HG02981 (cell line): ENCODE measurements at regions not wholly inside any gene's neighbourhood (a gene's known extent, or its start where the extent isn't known, plus 50 kb on each side); places are given as distances from the start of the nearest gene placed in this dataset.

Source experiments
- ATAC-seq: cut with Tn5 transposase; IDR thresholded peaks from one replicate; pipeline ENCODE4 v1.9.1; 2021; ENCODE audit warnings: mild to moderate bottlenecking, moderate library complexity; ENCODE audit not compliant: unreplicated experiment

GRCh38 chr5:31137676-31138075 is 55.8 kb upstream of the CDH6 start:
- ATAC-seq = no peak

DNA sequence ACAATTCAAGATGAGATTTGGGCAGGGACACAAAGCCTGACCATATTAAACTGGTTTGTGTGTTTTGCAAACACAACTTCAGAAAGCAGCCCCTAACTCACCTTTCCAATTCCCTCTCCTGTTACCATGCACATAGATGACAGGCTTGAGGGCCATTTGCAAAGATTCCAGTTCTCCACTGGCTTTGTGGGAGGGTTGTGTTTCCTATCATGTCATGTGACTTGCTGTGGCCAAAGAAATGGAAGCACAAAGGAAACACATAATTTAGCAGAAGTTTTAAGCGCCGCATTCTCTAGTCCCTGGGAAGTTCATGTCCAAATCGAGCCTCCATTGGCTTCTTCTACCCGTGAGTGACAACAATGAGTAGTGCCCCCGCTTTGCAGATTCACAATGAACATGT is 57.9 kb upstream of the CDH6 start:
- no peak for ATAC-seq

DNA sequence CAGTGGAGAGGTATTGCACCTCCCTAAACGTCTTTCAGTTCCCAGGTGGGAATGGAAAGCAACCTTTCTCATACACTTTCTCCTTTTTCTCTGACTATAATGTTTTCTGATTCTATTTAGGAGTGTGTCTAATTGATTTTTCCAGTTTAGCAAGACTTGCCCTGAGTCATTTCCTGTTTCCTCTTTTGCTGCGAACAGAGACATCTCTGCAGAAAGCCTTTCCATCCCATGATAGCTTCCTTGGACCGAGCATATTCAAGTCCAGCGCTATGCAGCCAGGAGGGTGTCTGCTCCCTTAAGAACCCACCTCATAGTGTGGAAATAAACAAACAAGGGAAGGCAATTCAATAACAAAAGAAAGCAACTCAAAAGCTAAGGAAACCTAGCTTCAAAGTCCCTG is 60.0 kb upstream of the CDH6 start:
- no peak for ATAC-seq

DNA sequence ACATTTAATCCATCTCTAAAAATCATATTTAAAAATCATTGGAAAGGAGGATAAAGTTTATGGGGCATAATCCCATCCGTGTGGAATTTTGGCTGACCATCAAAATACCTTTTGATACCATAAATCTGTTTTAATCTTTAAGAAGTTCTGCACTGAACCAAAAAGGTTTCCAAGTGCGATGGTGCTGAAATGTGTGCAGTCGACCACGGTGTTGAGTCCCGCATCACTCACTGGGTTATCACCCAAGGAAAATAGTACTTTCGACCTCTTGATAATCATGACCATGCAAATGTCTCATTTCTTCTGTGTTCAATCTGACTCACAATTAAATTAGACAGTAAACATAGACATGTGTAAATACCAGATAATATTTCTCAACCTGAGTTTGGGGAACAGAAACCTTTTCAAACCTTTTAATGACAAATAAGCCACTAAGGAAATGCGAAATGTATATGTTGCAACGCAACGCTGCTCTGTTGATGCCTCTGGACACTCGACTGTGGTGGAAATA is 62.0 kb upstream of the CDH6 start:
- ATAC-seq = no peak

GRCh38 chr5:31130676-31131075 is 62.8 kb upstream of the CDH6 start:
- ATAC-seq = no peak

- ATAC-seq = no peak
Measured at GRCh38 chr5:31124651-31125305, 68.7 kb upstream of the CDH6 start.

DNA sequence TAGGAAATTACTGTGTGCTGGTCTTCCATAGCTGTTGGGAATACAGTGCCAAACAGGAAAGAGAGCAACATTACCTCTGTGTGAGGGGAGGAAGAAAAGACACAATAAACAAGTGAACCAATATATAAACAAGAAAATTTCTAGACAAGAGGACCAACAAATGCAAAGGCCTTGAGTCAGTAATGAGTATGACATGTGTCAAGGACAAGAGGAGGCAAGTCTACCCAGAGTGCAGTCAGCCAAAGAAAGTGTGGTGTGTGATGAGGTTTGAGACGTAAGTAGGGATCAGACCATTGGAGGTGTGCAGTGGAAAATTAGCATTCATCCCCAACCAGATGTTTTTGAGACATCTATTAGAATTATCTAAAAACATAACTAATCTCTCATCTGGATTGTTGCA is 69.5 kb upstream of the CDH6 start:
- no peak for ATAC-seq

DNA sequence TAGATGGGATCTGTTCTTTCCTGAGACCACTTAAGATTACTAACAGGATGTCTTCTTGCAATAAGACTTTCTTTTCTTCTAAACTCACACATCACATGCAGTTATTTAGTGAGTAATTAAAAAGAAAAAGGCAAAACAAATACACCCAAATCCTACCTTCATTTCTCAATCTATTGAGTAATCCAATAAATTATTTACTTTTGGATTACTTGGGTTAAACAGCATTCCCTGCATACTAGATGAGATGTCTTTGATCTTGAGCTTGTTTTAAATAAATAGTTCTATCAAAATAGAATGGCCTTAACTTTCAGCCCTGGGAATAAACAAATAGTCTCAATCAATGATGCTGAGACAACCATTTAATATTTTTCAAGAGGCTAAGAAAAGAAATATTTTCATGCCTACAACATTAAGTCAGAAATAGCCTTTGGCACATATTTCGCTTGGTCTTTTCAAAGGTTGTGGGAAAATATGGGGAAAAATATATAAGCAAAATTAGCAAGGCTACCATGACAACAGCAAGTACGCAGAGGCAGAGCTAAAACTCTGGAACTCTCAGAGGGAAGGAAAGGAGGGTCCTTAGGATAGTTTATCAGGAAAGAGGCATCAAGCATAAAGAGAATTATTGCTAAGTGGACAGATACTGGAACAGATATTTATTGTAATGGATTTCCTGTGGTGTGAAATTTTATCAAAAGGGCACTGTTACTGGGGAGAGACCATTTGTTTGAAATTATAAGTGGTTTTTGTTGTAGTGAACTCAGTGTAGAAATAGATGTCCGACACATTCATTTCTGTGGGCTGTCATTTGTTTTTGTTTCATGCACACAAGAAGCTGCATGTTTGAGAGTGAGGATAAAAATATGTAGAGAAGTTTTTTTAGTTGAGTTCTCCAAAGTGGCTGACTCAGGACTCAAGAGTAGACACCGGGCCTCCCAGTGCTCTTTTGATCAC is 70.2 kb upstream of the CDH6 start:
- no peak for ATAC-seq

DNA sequence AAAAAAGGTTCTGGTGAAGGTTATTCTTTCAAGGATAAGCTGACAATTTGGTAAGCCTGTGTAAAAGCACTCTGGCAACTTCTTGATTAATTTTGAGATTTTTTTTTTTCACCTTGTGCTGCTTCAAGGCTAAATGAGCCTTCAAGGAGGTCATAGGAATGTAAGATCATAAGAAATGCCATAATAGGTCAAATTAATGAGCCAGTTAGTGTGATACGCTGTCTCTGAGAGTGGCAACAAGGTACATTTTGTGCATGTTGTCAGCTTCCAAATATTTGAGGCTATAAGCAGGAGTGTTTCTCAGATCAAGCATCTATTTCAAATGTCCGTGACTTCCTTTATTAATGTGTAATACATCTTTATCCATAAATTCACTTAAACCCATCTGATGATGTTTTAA is 72.3 kb upstream of the CDH6 start:
- ATAC-seq = no peak

DNA sequence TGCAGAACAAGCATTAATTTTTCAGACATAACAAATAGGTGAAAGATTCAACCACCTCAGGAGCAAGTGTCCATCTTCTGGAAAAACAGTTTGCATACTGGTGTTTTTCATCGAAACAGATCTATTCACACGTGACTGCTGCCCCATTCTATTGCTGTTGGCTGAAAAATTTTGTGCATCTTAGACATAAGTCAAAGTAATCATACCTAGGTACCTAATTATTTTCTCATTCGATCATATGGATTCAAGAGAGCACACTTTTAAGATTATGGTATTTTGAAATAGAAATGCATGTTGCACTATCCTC is 72.9 kb upstream of the CDH6 start:
- ATAC-seq = no peak

GRCh38 chr5:31119938-31120641 is 73.4 kb upstream of the CDH6 start:
- ATAC-seq = no peak

DNA sequence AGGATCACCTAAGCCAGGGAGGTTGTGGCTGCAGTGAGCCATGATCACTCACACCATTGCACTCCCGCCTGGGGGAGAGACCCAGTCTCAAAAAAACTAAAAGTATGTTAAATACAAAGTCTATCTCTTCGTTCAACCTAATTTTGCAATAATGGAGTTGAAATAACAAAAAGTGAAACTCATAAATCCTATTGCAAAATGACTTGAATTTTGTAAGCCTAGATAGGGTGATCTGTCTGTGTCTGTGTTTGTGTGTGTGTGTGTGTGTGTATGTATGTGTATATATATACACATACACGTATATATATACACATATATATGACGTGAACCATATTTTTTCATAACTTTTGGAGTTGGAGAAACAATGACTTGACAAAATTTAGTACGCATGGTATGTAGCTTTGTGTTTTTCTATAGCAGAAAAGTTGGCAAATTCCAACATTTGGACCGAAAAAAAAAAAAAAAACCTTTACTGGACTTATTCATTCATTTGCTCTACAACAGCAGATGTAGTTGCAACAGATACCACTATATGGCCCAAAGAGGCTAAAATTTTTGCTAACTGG is 76.9 kb upstream of the CDH6 start:
- no peak for ATAC-seq

- ATAC-seq = no peak
Measured at GRCh38 chr5:31114817-31115216, 78.7 kb upstream of the CDH6 start.

DNA sequence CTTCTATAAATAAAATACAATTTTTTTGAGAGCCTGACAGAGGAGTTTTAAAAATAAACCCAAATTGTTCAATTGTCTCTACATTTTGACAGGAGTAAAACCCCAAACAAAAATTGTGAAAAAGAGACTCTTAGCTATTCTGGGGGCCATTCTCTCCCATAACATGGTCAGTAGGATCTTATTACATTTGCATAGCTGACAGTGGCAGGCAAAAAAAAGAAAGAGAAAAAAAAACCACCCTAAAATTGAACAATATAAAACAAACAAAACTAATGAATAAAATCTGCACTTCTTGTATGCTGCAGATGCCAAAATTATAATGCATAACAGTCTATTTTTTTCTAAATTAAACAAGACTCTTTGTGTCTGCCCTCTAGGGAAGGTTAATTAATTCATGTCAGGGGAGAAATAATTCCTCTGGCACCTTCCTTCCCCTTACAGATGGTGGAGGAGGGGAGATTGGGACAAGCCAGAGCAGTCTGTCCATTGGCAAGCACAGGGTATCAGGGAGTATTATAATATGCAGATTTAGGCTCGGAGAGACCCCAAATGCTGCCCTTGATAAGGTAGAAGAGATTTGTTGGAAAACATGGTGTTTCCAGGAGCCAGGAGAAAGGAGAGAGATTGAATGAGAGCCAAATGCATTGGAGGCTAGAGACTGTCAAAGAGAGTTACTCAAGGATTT is 79.7 kb upstream of the CDH6 start:
- ATAC-seq = no peak

- ATAC-seq = no peak
Measured at GRCh38 chr5:31113101-31113500, 80.4 kb upstream of the CDH6 start.

- no peak for ATAC-seq
Measured at GRCh38 chr5:31107091-31107518, 86.4 kb upstream of the CDH6 start.

DNA sequence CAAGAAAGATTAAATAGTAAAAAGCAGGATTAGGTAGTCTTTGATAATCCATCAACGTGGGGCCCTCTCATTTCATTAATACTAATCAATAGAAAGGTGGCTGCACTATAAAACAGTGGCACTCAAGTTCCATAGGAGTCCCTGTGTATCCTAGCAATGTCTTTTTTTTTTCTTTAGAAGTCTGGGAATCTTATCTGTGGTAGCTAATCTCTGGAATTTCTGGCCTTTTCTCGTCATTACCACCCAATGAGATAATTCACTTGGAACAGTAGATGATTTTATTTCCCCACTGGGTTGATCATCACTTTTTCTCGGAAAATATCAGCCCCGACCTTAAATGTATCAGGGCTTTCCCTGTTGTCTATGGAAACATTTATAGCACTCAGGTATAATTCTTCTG is 86.8 kb upstream of the CDH6 start:
- no peak for ATAC-seq

GRCh38 chr5:31106278-31106677 is 87.2 kb upstream of the CDH6 start:
- no peak for ATAC-seq

- no peak for ATAC-seq
Measured at GRCh38 chr5:31104775-31105174, 88.7 kb upstream of the CDH6 start.

- no peak for ATAC-seq
Measured at GRCh38 chr5:31100781-31101310, 92.6 kb upstream of the CDH6 start.
